ENCODE measurements at regions not wholly inside any gene's neighbourhood (a gene's known extent, or its start where the extent isn't known, plus 50 kb on each side); places are given as distances from the start of the nearest gene placed in this dataset.

- WGBS, 2 donors: 77 to 82% methylated on average over 5 of the region's 5 CpGs
- H3K27me3 ChIP-seq: no peaks in the 10 kb centered on the region
- no peaks in the 10 kb centered on the region for H3K9me3 ChIP-seq
- TF ChIP-seq EP300 (IDR thresholded peaks at IDR 0.05): no peak
- no peak for TF ChIP-seq CTCF (IDR thresholded peaks at IDR 0.05)
- no peak for TF ChIP-seq POLR2AphosphoS5 (IDR thresholded peaks at IDR 0.05)
- no peak for TF ChIP-seq POLR2A (IDR thresholded peaks at IDR 0.05)
- no peaks in the 10 kb centered on the region for H3K4me1 ChIP-seq
- no peaks in the 10 kb centered on the region for H3K36me3 ChIP-seq
- H3K27ac ChIP-seq: no peak overlapping the region
- peak; percentile 54 for DNase-seq
- intact Hi-C loops (cut with DNase I): no loop called here
- no peak overlapping the region for H3K4me3 ChIP-seq
Measured at GRCh38 chr22:44403166-44403565, 90.4 kb upstream of the SHISAL1 start.

GRCh38 chr22:44402196-44403111 lies 89.7 kb upstream of the SHISAL1 start:
- no peak overlapping the region for H3K4me3 ChIP-seq
- no peaks in the 10 kb centered on the region for H3K4me1 ChIP-seq
- 84 to 93% methylated on average over 10 of the region's 10 CpGs for WGBS, 2 donors
- DNase-seq: peak; percentile 48
- no peaks in the 10 kb centered on the region for H3K36me3 ChIP-seq
- TF ChIP-seq CTCF (IDR thresholded peaks at IDR 0.05) (no peak), POLR2A (IDR thresholded peaks at IDR 0.05) (no peak), EP300 (IDR thresholded peaks at IDR 0.05) (no peak), POLR2AphosphoS5 (IDR thresholded peaks at IDR 0.05) (no peak)
- no peaks in the 10 kb centered on the region for H3K27me3 ChIP-seq
- intact Hi-C loops (cut with DNase I): no loop called here
- H3K9me3 ChIP-seq: no peaks in the 10 kb centered on the region
- no peak overlapping the region for H3K27ac ChIP-seq

GRCh38 chr22:44401783-44402110 lies 89.0 kb upstream of the SHISAL1 start:
- Histone ChIP-seq H3K27ac (no peak overlapping the region), H3K4me3 (no peak overlapping the region), H3K9me3 (no peaks in the 10 kb centered on the region), H3K27me3 (no peaks in the 10 kb centered on the region), H3K4me1 (no peaks in the 10 kb centered on the region), H3K36me3 (no peaks in the 10 kb centered on the region)
- no peak for DNase-seq
- intact Hi-C loops (cut with DNase I): no loop called here
- TF ChIP-seq POLR2A (IDR thresholded peaks at IDR 0.05) (no peak), POLR2AphosphoS5 (IDR thresholded peaks at IDR 0.05) (no peak), EP300 (IDR thresholded peaks at IDR 0.05) (no peak)
- 39 to 74% methylated on average over 9 of the region's 9 CpGs for WGBS, 2 donors

GRCh38 chr22:44400763-44401060 lies 88.0 kb upstream of the SHISAL1 start:
- no peaks in the 10 kb centered on the region for H3K27me3 ChIP-seq
- WGBS, 2 donors: 60 to 71% methylated on average over 3 of the region's 3 CpGs
- no peak overlapping the region for H3K4me3 ChIP-seq
- intact Hi-C loops (cut with DNase I): no loop called here
- DNase-seq: peak; percentile 6
- H3K36me3 ChIP-seq: no peaks in the 10 kb centered on the region
- no peaks in the 10 kb centered on the region for H3K4me1 ChIP-seq
- H3K27ac ChIP-seq: no peak overlapping the region
- no peaks in the 10 kb centered on the region for H3K9me3 ChIP-seq
- TF ChIP-seq CTCF (IDR thresholded peaks at IDR 0.05) (no peak), EP300 (IDR thresholded peaks at IDR 0.05) (no peak), POLR2A (IDR thresholded peaks at IDR 0.05) (no peak), POLR2AphosphoS5 (IDR thresholded peaks at IDR 0.05) (no peak)

GRCh38 chr22:44399906-44400762 lies 87.4 kb upstream of the SHISAL1 start:
- H3K4me3 ChIP-seq: no peak overlapping the region
- no peak for DNase-seq
- H3K36me3 ChIP-seq: no peaks in the 10 kb centered on the region
- no peaks in the 10 kb centered on the region for H3K27me3 ChIP-seq
- H3K9me3 ChIP-seq: no peaks in the 10 kb centered on the region
- TF ChIP-seq EP300 (IDR thresholded peaks at IDR 0.05) (no peak), POLR2A (IDR thresholded peaks at IDR 0.05) (no peak), POLR2AphosphoS5 (IDR thresholded peaks at IDR 0.05) (no peak), CTCF (IDR thresholded peaks at IDR 0.05) (no peak)
- WGBS, 2 donors: 54 to 74% methylated on average over 15 of the region's 15 CpGs
- intact Hi-C loops (cut with DNase I): no loop called here
- H3K4me1 ChIP-seq: no peaks in the 10 kb centered on the region
- H3K27ac ChIP-seq: no peak overlapping the region

Data from sigmoid colon (tissue), 6 donors.